ENCODE measurements at regions not wholly inside any gene's neighbourhood (a gene's known extent, or its start where the extent isn't known, plus 50 kb on each side); places are given as distances from the start of the nearest gene placed in this dataset.

GRCh38 chr2:198809976-198810375 is 647.8 kb downstream of the SATB2 start:
- no peak for TF ChIP-seq CTCF (IDR thresholded peaks at IDR 0.05; ENCODE audit: insufficient read depth, low read depth, low read length, missing control alignments)
- no peak for DNase-seq (ENCODE audit: low read depth)
- no peak overlapping the region for H3K4me3 ChIP-seq (ENCODE audit: low read length)

DNA sequence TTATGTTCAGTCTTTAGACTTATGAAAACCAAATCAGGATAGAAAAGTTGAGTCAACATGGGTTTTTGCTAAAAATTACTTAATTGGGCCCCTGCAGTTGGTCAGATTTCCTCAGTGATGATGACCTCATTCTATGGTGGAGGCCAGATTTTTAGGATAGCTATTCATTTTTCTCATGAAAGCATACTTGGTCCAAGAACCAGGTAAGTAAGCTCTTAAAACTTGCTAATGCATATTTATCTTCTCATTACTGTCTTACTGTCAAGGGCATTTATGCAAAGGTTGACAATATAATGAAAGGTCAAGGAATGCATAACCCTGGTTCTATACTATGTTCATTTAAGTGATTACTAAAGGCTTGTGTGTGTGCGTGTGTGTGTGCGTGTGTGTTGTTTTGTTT is 650.6 kb downstream of the SATB2 start:
- DNase-seq (ENCODE audit: low read depth): no peak
- no peak for TF ChIP-seq CTCF (IDR thresholded peaks at IDR 0.05; ENCODE audit: insufficient read depth, low read depth, low read length, missing control alignments)

GRCh38 chr2:198795419-198795818 is 662.3 kb downstream of the SATB2 start:
- no peak for TF ChIP-seq CTCF (IDR thresholded peaks at IDR 0.05; ENCODE audit: insufficient read depth, low read depth, low read length, missing control alignments)
- DNase-seq (ENCODE audit: low read depth): no peak
- H3K4me3 ChIP-seq (ENCODE audit: low read length): no peak overlapping the region

More for the DNA sequence above, 650.6 kb downstream of the SATB2 start:
- H3K4me3 ChIP-seq (ENCODE audit: low read length): no peak overlapping the region

DNA sequence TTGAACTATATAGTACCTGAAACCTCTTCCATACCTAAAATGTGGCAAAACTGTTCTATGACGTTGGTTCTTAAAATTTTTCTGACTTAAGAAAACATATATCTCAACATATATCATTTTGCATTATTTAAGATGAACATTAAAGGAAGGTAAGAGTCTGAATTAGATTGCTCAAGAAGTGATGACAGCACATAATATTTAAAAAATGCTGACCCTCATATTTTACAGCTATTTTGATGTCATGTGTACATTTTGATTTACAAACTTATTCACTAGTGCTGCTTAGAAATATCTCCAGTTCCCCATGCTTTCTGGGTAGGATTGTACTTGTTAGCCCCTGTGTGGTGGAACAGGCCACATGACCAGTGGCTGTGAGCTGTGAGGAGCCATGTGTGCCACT is 666.1 kb downstream of the SATB2 start:
- DNase-seq (ENCODE audit: low read depth): no peak
- no peak overlapping the region for H3K4me3 ChIP-seq (ENCODE audit: low read length)
- no peak for TF ChIP-seq CTCF (IDR thresholded peaks at IDR 0.05; ENCODE audit: insufficient read depth, low read depth, low read length, missing control alignments)

- no peak for TF ChIP-seq CTCF (IDR thresholded peaks at IDR 0.05; ENCODE audit: insufficient read depth, low read depth, low read length, missing control alignments)
- no peak overlapping the region for H3K4me3 ChIP-seq (ENCODE audit: low read length)
- DNase-seq (ENCODE audit: low read depth): no peak
Measured at GRCh38 chr2:198788676-198789075, 669.1 kb downstream of the SATB2 start.

DNA sequence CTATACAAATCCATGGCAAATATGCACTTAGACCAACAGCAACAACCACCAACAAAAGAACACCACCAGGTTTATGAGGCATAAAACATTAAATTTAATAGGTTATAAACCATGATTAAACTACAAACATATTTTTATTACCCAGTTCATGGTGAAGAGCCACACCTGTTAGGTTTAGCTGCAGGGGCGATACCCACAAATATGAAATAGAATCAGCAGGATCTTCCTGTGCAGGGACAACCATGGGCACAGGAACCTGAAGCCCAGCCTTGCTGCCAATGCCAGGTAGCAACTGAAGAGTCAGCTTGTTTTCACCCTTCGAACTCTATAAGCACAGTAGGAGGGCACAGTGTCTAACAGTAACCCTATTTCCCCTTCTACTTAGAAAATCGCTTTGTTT is 675.0 kb downstream of the SATB2 start:
- no peak for DNase-seq (ENCODE audit: low read depth)
- H3K4me3 ChIP-seq (ENCODE audit: low read length): no peak overlapping the region
- TF ChIP-seq CTCF (IDR thresholded peaks at IDR 0.05; ENCODE audit: insufficient read depth, low read depth, low read length, missing control alignments): no peak

- no peak overlapping the region for H3K4me3 ChIP-seq (ENCODE audit: low read length)
- no peak for DNase-seq (ENCODE audit: low read depth)
- TF ChIP-seq CTCF (IDR thresholded peaks at IDR 0.05; ENCODE audit: insufficient read depth, low read depth, low read length, missing control alignments): no peak
Measured at GRCh38 chr2:198776616-198777406, 680.9 kb downstream of the SATB2 start.
